ENCODE measurements at regions not wholly inside any gene's neighbourhood (a gene's known extent, or its start where the extent isn't known, plus 50 kb on each side); places are given as distances from the start of the nearest gene placed in this dataset.

DNA sequence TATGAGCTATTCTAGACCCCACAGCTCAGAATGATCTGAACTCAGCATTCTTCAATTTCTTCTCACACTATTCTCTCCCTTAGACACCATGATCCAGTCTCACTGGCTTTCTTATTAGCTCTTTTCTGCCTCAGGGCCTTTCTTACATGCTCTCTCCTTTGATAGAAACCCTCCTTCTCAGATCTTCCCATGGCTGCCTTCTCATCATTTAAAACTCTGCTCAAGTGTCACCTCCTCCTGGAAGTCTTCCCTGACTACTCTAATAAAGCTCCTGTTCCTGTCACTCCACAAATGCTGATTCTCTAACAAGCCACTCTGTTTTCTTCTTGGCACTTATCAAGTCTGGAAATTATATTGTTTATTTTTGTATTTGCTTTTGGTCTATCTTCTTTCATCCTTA, 131.1 kb downstream of the HNMT start:
- TF ChIP-seq, protein P1, sequence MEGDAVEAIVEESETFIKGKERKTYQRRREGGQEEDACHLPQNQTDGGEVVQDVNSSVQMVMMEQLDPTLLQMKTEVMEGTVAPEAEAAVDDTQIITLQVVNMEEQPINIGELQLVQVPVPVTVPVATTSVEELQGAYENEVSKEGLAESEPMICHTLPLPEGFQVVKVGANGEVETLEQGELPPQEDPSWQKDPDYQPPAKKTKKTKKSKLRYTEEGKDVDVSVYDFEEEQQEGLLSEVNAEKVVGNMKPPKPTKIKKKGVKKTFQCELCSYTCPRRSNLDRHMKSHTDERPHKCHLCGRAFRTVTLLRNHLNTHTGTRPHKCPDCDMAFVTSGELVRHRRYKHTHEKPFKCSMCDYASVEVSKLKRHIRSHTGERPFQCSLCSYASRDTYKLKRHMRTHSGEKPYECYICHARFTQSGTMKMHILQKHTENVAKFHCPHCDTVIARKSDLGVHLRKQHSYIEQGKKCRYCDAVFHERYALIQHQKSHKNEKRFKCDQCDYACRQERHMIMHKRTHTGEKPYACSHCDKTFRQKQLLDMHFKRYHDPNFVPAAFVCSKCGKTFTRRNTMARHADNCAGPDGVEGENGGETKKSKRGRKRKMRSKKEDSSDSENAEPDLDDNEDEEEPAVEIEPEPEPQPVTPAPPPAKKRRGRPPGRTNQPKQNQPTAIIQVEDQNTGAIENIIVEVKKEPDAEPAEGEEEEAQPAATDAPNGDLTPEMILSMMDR (IDR thresholded peaks at IDR 0.05; ENCODE audit: low read length), result no peak
- no peak for TF ChIP-seq EZH2 (IDR thresholded peaks at IDR 0.05; ENCODE audit: borderline replicate concordance, low read length)
